Skeletal muscle cell (primary cell): ENCODE measurements at regions not wholly inside any gene's neighbourhood (a gene's known extent, or its start where the extent isn't known, plus 50 kb on each side); places are given as distances from the start of the nearest gene placed in this dataset.

Experiments
- DNase-seq: peaks from one replicate; pipeline ENCODE4 v3.0.0-alpha.2; 2010; ENCODE audit warnings: low read depth
- H3K4me3 ChIP-seq: 2 replicates; pipeline ENCODE4 v1.5.1; 2011; ENCODE audit warnings: low read depth, mild to moderate bottlenecking, control low read depth, low read length, moderate library complexity

DNA sequence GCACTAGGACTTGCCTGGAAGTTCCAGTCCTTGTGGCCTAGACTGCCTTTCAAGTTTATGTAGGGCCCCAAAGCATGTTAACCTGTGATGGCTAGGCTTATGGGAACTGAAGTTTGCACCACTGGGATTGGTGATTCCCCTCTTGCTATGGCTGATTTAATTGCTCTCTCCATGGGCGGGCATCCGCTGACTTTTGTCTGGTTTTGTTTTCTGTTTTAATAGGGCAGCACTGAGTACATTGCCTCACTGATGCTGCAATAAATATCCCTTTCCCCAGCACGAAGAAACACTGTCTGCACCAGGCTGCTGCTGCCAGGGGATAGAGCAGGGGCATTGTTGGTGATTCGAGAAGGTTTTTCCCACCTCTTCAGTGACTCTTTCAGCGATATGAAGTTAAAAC, 73.3 kb upstream of the PDE4B start:
- H3K4me3 ChIP-seq: no peak overlapping the region
- DNase-seq: no peak

DNA sequence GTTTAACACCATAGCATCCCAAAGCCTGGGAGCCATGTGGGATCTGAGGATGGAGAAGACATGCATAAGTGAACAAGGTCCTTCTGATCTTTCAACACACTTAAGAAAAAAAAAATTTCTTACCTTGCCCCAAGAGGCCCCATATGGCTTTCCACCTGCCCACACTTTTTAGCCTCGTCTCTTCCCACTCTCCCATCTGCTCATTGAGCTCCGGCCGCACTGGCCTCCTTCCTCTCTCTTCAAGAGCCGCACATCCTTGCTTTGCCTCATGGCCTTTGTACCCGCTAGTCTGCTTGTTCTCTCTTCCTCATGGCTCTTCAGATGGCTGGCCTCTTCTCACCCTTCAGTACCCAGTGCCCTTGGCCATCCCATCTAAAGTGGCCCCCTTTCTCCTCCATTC, 70.2 kb upstream of the PDE4B start:
- DNase-seq: no peak
- H3K4me3 ChIP-seq: no peak overlapping the region

DNA sequence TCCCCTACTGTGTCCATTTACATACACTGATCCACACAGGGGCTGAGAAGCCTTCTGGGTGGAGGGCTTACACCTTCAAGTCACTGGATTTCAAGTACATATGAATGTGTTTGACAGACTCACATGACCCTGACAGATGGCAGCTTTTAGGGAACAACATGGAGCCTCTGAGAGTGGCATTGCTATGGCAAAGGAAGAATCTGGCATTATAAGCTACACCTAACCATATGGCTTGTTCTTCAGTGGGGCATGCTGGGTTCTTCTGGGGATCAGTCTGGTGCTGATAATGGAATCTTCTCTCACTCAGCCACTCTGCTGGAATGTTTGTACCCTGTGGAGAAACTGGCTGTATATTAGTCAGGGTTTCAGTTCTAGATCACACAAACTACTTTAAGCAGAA, 68.5 kb upstream of the PDE4B start:
- no peak for DNase-seq
- no peak overlapping the region for H3K4me3 ChIP-seq

DNA sequence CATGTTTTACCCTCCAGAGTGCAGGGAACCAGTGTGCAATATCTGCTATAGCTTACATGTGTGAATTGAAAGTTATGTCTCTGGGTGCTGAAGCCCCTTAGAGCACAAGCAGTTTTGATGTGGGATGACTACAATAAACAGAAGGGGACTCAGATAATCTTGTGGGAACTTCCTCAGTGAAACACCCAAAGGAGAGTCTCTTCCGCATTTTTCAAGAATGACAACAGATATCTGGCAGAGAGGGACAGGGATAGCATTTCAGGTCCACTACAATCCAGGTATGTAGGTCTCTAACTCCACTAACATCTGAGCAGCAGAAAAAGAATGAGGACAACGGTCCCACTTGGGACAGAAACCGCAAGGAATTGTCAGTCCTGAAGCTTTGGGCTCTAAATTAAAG, 67.6 kb upstream of the PDE4B start:
- no peak overlapping the region for H3K4me3 ChIP-seq

DNA sequence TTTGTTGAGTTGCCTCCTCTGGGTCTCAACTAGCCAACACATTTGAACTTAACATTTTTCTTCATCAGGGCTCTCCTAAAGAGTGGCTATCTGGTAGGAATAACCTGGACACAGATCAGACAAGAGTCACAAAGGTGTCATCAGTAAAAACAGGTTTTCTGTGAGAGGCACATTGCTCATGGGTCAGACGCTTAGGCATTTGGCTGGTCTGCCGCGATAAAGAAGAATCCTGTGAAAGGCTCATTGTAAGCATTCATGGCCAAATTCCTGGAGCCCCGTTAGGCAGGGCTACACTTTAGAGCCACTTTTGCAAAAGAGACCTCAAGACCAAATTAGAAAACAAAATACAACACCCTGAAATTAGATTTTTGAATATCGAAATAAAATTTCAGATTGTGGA, 64.2 kb upstream of the PDE4B start:
- DNase-seq: no peak
- H3K4me3 ChIP-seq: no peak overlapping the region

More for the DNA sequence above, 67.6 kb upstream of the PDE4B start:
- DNase-seq: no peak

DNA sequence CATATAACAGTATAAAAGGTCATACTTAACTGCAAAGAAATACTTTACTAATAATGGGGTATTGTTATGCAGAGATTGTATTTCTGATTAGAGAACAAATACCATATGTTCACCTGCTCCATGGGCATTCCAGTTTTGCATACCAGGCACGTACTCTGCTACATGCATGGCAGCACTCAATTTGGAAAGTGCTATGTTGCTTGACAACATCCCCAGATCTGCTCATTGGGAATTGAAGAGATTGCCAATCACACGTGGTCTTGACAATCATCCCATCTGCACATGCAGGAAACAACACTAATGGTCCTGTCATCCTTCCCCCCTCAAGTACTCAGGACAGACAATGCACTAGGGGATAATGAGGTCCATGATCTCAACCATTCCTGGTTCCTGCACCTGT, 63.4 kb upstream of the PDE4B start:
- DNase-seq: no peak
- no peak overlapping the region for H3K4me3 ChIP-seq

DNA sequence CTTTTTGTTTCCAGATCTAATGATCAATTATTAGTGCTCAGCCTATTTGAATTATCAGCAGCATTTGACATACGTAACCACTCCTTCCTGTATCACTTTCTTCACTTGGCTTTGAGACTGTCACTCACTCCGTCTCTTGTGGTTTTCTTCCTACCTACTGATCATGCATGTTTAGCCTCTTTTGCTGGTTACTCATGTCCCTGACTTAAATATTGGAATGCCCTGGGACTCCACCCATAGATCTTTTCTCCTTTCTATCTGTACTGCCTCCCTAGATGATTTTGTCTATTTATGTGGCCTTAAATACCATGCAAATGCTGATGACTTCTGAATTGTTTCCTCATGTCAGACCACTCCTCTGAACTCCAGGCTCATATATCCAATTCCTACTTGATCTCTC, 57.7 kb upstream of the PDE4B start:
- no peak for DNase-seq
- H3K4me3 ChIP-seq: no peak overlapping the region

DNA sequence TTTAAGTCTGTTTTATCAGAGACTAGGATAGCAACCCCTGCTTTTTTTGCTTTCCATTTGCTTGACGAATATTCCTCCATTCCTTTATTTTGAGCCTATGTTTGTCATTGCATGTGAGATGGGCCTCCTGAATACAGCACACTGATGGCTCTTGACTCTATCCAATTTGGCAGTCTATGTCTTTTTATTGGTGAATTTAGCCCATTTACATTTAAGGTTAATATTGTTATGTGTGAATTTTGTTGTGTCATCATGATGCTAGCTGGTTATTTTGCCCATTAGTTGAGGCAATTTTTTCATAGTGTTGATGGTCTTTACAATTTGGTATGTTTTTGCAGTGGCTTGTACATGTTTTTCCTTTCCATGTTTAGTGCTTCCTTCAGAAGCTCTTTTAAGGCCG, 50.7 kb upstream of the PDE4B start:
- DNase-seq: no peak
- no peak overlapping the region for H3K4me3 ChIP-seq
